GM18520 (cell line): ENCODE measurements at regions not wholly inside any gene's neighbourhood (a gene's known extent, or its start where the extent isn't known, plus 50 kb on each side); places are given as distances from the start of the nearest gene placed in this dataset.

Source experiments
- ATAC-seq: cut with Tn5 transposase; IDR thresholded peaks from one replicate; pipeline ENCODE4 v1.9.1; 2021; ENCODE audit not compliant: unreplicated experiment

- no peak for ATAC-seq
Observed at GRCh38 chr3:105195260-105195659, 171.4 kb upstream of the ALCAM start.

DNA sequence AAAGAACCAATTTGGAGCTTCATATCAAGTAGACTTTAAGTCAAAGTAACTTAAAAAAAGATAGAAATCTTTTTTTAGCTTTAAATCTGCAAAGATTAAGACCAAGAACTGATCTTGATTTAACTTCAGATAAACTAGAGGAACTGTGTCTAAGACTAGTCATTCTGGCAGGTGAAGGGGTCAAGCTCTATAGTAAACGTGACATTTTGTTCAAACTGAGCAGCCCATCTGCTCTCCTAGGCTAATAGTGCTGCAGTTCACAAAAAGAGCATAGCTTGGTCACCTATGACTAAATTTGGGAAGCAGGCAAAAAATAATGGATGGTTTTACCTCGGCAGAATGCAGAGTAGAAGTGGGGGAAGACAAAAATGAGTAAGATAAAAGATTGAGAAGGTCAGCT lies 168.8 kb upstream of the ALCAM start:
- ATAC-seq, result no peak

GRCh38 chr3:105199217-105199616 lies 167.5 kb upstream of the ALCAM start:
- no peak for ATAC-seq

DNA sequence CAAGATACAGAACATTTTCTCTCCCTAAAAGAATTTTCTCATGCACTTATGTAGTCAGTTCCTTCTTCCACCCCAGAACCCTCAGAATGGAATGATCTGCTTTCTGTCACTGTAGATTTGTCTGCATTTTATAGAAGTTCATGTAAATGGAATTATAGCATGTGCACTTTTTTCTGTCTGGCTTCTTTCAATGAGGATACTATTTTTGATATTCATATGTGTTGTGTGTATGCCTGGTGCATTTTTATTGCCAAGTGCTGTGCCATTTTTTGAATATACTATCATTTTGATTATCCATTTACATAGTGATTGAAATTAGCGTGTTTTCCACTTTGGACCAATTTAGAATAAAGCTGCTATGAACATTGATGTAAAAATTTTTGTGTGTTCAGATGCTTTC lies 156.6 kb upstream of the ALCAM start:
- ATAC-seq, result no peak

- no peak for ATAC-seq
Observed at GRCh38 chr3:105214590-105214989, 152.1 kb upstream of the ALCAM start.

DNA sequence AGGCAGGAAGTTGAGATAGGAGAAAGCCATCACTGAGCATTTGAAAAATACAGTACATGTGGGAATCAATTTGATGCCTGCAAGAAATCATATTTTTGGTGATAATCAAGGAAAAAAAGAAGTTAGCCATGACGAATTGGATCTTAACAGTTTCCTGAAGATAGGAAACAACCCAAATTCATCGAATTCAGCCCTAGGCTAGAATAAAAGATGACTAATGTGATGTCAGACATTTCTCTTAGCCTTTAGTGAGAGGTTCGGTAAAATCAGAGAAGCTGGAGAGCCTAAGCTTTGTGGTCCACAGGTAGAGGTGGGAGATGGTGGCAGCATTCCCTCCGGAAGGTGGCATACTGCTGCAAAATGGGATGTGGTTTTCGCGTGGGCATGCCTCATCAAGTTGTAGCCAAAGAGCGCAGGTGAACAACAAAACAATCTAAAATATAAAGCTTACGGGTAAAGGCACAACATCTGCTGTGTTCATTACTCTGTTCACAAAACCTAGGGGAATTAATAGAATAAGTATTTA lies 144.1 kb upstream of the ALCAM start:
- no peak for ATAC-seq

- no peak for ATAC-seq
Observed at GRCh38 chr3:105223815-105224214, 142.9 kb upstream of the ALCAM start.

DNA sequence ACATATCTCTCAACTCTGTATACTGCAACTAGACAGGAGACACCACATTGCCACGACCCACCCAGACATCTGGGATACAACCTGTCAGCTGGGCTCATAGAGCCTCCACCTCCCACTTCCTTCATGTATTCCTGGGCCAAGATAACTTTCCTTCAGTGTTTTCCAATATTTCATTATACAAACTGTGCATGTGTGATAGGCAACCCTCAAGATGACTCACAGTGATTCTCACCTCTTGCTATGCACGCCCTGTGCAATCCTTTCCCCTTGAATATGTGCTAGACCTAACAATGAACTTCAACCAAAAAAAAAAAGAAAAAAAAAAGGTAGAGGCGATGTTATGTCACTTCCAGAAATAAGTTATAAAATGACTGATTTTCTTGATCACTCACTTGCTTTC lies 138.0 kb upstream of the ALCAM start:
- ATAC-seq, result no peak

DNA sequence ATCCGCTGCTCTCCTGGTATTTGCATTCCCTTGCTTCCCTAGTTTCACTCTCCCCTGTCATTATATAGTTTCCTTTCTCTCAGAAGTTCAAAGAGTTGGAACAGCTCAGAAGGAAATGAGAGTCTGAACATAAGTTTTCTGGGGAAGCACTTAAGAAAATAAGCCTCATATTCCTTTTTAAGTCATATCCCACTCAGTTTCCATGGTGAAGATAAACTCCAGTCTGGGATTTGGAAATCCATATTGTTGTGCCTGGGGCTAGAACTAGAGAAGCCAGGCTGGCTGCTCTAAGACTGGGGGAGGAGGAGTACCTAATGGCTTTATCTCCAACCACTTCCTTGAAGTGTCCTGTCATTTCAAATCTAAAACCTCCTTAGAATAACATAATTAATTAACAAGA lies 134.2 kb upstream of the ALCAM start:
- no peak for ATAC-seq

GRCh38 chr3:105233010-105233409 lies 133.7 kb upstream of the ALCAM start:
- ATAC-seq, result no peak

GRCh38 chr3:105235221-105235620 lies 131.5 kb upstream of the ALCAM start:
- ATAC-seq, result no peak

GRCh38 chr3:105235785-105236184 lies 130.9 kb upstream of the ALCAM start:
- no peak for ATAC-seq

DNA sequence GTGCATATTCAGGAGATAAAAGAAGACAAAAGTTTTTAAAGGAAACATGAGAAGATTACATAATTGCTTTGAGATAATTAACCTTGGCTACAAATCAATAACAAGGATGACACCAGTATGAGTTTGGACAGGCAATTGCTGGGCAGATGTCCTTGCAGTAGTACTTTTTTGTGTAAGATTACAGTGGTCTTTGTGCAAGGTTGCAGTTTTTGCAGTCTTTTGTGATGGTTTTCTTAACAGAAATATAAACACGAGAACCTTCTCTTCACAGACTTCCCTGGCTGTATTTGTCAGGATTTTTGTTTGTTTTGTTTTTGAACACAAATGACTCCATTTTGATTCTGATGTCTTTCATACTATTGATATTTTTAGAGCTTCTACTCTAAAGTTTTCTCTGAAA lies 128.3 kb upstream of the ALCAM start:
- ATAC-seq, result no peak

DNA sequence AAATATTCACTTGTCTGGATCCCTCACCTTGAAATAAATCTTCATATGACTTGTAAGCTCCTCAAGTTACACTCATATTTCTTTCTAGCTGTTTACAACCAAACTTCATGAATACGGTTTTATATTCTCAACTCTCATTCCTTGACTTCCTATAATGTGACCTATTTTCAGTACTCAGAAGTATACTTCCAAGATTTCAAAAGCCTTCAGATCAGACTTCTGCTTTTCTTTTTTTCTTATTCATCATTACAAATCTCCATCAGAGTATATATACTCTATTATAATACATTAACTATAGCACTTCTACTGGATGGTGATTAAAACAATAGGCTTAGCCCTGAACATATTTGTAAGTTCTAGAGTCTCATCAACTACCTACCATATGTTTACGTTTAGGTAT lies 123.6 kb upstream of the ALCAM start:
- ATAC-seq, result no peak

GRCh38 chr3:105246536-105246935 lies 120.2 kb upstream of the ALCAM start:
- no peak for ATAC-seq

- ATAC-seq, result no peak
Observed at GRCh38 chr3:105253225-105253624, 113.5 kb upstream of the ALCAM start.

DNA sequence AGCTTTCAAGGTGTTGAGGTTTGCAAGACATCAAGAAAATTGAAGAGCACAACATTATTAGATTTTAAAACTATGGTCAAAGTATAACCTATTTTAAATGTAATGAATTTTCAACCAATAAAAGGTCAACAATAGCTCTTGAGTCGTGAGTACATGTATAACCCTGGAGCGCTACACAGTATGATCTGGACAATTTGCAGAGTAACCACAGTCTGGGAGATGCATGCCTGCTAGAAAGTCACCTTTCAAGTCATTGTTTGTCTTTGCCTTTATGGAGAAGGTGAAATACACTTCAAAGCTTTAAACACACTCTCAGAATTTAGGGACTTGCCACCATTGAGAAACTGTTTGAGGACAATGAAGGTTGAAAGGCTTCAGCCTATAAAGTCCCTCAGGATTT lies 112.6 kb upstream of the ALCAM start:
- no peak for ATAC-seq

GRCh38 chr3:105255350-105255749 lies 111.4 kb upstream of the ALCAM start:
- ATAC-seq, result no peak

GRCh38 chr3:105259496-105259895 lies 107.2 kb upstream of the ALCAM start:
- no peak for ATAC-seq

DNA sequence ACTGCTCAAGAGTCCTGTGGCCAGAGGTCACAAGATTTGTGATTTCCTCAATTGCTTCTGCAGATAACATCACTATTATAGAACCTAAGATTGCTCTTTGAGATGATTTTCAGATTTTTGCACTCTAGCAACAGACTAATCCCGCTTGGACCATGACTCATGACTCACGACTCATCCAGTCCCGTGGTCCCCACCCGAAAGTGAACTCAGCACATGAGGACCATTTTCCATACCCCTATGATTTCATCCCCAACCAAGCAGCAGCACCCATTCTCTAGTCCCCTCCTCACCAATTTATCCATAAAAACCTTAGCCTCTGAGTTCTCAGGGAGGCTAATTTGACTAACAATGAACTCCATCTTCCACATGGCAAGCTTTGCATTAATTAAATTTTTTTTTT lies 106.3 kb upstream of the ALCAM start:
- no peak for ATAC-seq

- ATAC-seq, result no peak
Observed at GRCh38 chr3:105274536-105274935, 92.2 kb upstream of the ALCAM start.

DNA sequence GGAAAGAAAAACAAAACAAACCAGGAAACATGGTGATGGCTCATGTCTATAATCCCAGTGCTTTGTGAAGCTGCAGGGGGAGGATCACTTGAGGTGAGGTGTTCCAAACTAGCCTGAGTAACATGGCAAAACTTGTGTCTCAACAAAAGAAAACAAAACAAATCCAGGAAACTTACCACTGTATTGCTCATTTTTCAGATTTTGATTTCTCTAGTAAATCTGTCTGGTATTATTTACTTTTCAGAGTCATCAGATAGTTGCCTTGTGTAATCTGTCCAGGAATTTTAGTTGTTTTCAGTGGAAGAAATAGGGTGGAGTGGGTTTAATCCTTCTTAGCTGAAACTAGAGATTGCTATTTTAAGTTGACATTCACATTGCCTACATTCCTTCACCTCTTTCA lies 91.8 kb upstream of the ALCAM start:
- ATAC-seq, result no peak

DNA sequence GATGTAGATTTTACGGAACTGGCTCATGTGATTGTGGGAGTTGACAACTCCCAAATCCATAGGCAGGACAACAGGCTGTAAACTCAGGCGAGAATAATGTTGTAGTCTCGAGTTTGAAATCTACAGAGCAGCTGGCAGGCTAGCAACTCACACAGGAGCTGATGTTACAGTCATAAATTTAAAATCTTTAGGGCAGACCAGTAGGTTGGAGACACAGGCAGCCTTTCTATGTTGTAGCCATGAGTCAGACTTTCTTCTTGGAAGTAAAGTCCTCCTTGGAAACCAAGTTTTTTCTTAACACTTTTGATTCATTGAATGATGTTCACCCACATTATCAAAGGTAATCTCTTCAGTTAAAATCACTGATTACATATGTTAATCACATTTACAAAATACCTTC lies 89.1 kb upstream of the ALCAM start:
- no peak for ATAC-seq

- ATAC-seq, result no peak
Observed at GRCh38 chr3:105278688-105279087, 88.0 kb upstream of the ALCAM start.
